Spleen (tissue), 11 donors: ENCODE measurements at regions not wholly inside any gene's neighbourhood (a gene's known extent, or its start where the extent isn't known, plus 50 kb on each side); places are given as distances from the start of the nearest gene placed in this dataset.

Experiments used
- DNase-seq: peaks from one replicate; pipeline ENCODE4 v3.0.0-alpha.2; 2020
- H3K27ac ChIP-seq, 8 donors: fragments of 200-600 bp; sonication (generic) in 7 of 8; 1 replicate in 4 of 8; 2 replicates in 4 of 8; pipeline versions ENCODE4 v1.5.0 to v1.8.0; 2016 to 2021; ENCODE audit warnings: inconsistent platforms in 4 of 8, mild to moderate bottlenecking in 4 of 8, moderate library complexity in 1 of 8
- H3K27me3 ChIP-seq, 7 donors: fragments of 200-600 bp; sonication (generic) in 6 of 7; replicated peaks in 1 of 7; 1 replicate in 4 of 7; 2 replicates in 3 of 7; pipeline versions ENCODE4 v1.5.0 to v1.8.0; 2016 to 2021; ENCODE audit warnings: inconsistent platforms in 3 of 7, mild to moderate bottlenecking in 1 of 7
- H3K36me3 ChIP-seq, 6 donors: fragments of 200-600 bp; sonication (generic) in 5 of 6; 1 replicate in 4 of 6; 2 replicates in 2 of 6; pipeline versions ENCODE4 v1.5.0 to v1.8.0; 2016 to 2021; ENCODE audit warnings: inconsistent platforms in 2 of 6
- H3K4me1 ChIP-seq, 6 donors: fragments of 200-600 bp; sonication (generic) in 5 of 6; 1 replicate in 3 of 6; 2 replicates in 3 of 6; pipeline versions ENCODE4 v1.5.0 to v1.8.0; 2016 to 2021; ENCODE audit warnings: inconsistent platforms in 3 of 6
- H3K4me3 ChIP-seq, 8 donors: fragments of 200-600 bp; sonication (generic) in 7 of 8; 1 replicate in 4 of 8; 2 replicates in 4 of 8; pipeline versions ENCODE4 v1.5.0 to v1.8.0; 2016 to 2021; ENCODE audit warnings: inconsistent platforms in 4 of 8, mild to moderate bottlenecking in 4 of 8, moderate library complexity in 2 of 8
- H3K9me3 ChIP-seq, 8 donors: fragments of 200-600 bp; sonication (generic) in 7 of 8; 1 replicate in 4 of 8; 2 replicates in 4 of 8; pipeline versions ENCODE4 v1.5.0 to v1.8.0; 2016 to 2021; ENCODE audit warnings: inconsistent platforms in 4 of 8
- CTCF ChIP-seq, 11 experiments: fragments of 200-600 bp in 7 of 11; fragments of 450-650 bp in 4 of 11; sonication (generic) in 4 of 11; IDR thresholded peaks in 8 of 11; conservative IDR thresholded peaks in 3 of 11; 1 replicate in 7 of 11; 2 replicates in 4 of 11; pipeline versions ENCODE4 v1.4.0 to v1.8.0; 2016 to 2021; ENCODE audit warnings: antibody characterized with exemption in 11 of 11, inconsistent platforms in 4 of 11, mild to moderate bottlenecking in 1 of 11
- POLR2A ChIP-seq, 3 donors: fragments of 450-650 bp; IDR thresholded peaks; one replicate each; pipeline ENCODE4 v1.5.1; 2017; ENCODE audit warnings: antibody characterized with exemption in 3 of 3, mild to moderate bottlenecking in 1 of 3
- POLR2AphosphoS5 ChIP-seq, 3 donors: sonication (generic); formaldehyde crosslinking; IDR thresholded peaks; one replicate each; pipeline ENCODE4 v1.5.1; 2017; ENCODE audit warnings: antibody characterized with exemption in 3 of 3
- WGBS, 5 donors: extraction: QIAGEN DNeasy Blood & Tissue Kit in 3 of 5; methylation state at CpG; one replicate each; pipeline versions ENCODE4 v1.1.5 to v1.1.7; 2013 to 2018; 5-methylcytosine and 5-hydroxymethylcytosine counted together
- intact Hi-C: fragments of 100-400 bp; cut with DNase I; formaldehyde crosslinking; loops from one replicate; pipeline ENCODE4 v1.15.0; 2023; ENCODE audit warnings: low total_unique reads
- donor health status: healthy with polysubstance abuse.
- donor health status: DM: no; HTN: no; CAD: no; lungs with moderate emphysema.
- donor health status: DM: no; HTN: no; CAD: no.
- donor health status: Bipolar disorder and iron deficiency.
- donor health status: healthy.
- donor health status: DM: no; HTN: no; CAD: no.
- donor health status: DM: yes; HTN: yes; CAD: no.

DNA sequence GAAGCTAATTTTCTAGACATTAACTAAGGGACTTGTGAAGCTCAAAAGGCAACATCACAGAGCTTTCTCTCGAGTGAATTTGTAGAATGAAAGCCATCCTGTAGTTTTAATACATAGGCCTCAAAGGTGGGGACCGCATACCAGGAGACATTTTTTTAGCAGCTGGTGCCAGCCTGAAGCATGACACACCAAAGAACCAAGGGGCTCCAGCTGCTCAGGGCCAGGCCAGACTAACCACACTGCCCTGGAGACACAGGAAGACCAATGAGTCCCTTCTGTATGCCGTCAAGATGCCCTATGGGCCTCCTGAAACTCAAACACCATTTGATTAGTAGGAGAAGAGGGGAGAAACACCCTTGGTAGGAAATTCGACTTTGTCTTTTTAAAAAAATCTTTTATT lies 113.9 kb upstream of the CACNA1E start:
- no peak overlapping the region for H3K4me3 ChIP-seq
- intact Hi-C loops, result no loop called here
- H3K9me3 ChIP-seq, result peaks cover 0 to 21% (median 12%) of the 10 kb centered on the region in 8 donors
- no peak for DNase-seq
- no peak overlapping the region for H3K27ac ChIP-seq
- no peaks in the 10 kb centered on the region for H3K4me1 ChIP-seq
- H3K36me3 ChIP-seq, result no peaks in the 10 kb centered on the region
- no peaks in the 10 kb centered on the region for H3K27me3 ChIP-seq
- TF ChIP-seq POLR2AphosphoS5 (IDR thresholded peaks at IDR 0.05), result no peak
- no peak for TF ChIP-seq CTCF (IDR thresholded peaks at IDR 0.05 in 8 of 11, conservative IDR thresholded peaks at IDR 0.05 in 3 of 11)
- no peak for TF ChIP-seq POLR2A (IDR thresholded peaks at IDR 0.05)
- WGBS, 5 donors, result 78 to 92% (median 84%) methylated on average over 4 of the region's 4 CpGs

GRCh38 chr1:181383695-181384094 lies 99.6 kb upstream of the CACNA1E start:
- H3K36me3 ChIP-seq, result no peaks in the 10 kb centered on the region
- intact Hi-C loops, result no loop called here
- DNase-seq, result no peak
- H3K4me3 ChIP-seq, result no peak overlapping the region
- no peak overlapping the region for H3K27ac ChIP-seq
- no peaks in the 10 kb centered on the region for H3K9me3 ChIP-seq
- peaks cover 0 to 6% (median 0%) of the 10 kb centered on the region in 7 donors for H3K27me3 ChIP-seq
- no peak for TF ChIP-seq CTCF (IDR thresholded peaks at IDR 0.05 in 8 of 11, conservative IDR thresholded peaks at IDR 0.05 in 3 of 11)
- no peak for TF ChIP-seq POLR2AphosphoS5 (IDR thresholded peaks at IDR 0.05)
- TF ChIP-seq POLR2A (IDR thresholded peaks at IDR 0.05), result no peak
- no peaks in the 10 kb centered on the region for H3K4me1 ChIP-seq
- WGBS, 5 donors, result 52 to 70% (median 57%) methylated on average over 6 of the region's 6 CpGs

GRCh38 chr1:181386340-181386739 lies 97.0 kb upstream of the CACNA1E start:
- intact Hi-C loops, result no loop called here
- Histone ChIP-seq H3K27me3 (peaks cover 0 to 18% (median 0%) of the 10 kb centered on the region in 7 donors), H3K9me3 (no peaks in the 10 kb centered on the region), H3K27ac (no peak overlapping the region), H3K4me1 (no peaks in the 10 kb centered on the region), H3K36me3 (no peaks in the 10 kb centered on the region), H3K4me3 (no peak overlapping the region)
- TF ChIP-seq POLR2A (IDR thresholded peaks at IDR 0.05) (no peak), POLR2AphosphoS5 (IDR thresholded peaks at IDR 0.05) (no peak), CTCF (IDR thresholded peaks at IDR 0.05 in 8 of 11, conservative IDR thresholded peaks at IDR 0.05 in 3 of 11) (no peak)
- 56 to 66% (median 63%) methylated on average over 2 of the region's 2 CpGs for WGBS, 5 donors
- DNase-seq, result no peak

- no peaks in the 10 kb centered on the region for H3K4me1 ChIP-seq
- WGBS, 5 donors, result 63 to 78% (median 70%) methylated on average over 6 of the region's 6 CpGs
- no peaks in the 10 kb centered on the region for H3K36me3 ChIP-seq
- no peaks in the 10 kb centered on the region for H3K9me3 ChIP-seq
- H3K4me3 ChIP-seq, result no peak overlapping the region
- intact Hi-C loops, result no loop called here
- TF ChIP-seq CTCF (IDR thresholded peaks at IDR 0.05 in 8 of 11, conservative IDR thresholded peaks at IDR 0.05 in 3 of 11) (no peak), POLR2AphosphoS5 (IDR thresholded peaks at IDR 0.05) (no peak), POLR2A (IDR thresholded peaks at IDR 0.05) (no peak)
- DNase-seq, result no peak
- no peak overlapping the region for H3K27ac ChIP-seq
- peaks cover 0 to 22% (median 0%) of the 10 kb centered on the region in 7 donors for H3K27me3 ChIP-seq
These were observed 96.4 kb upstream of the CACNA1E start for GRCh38 chr1:181386951-181387350.
